ENCODE measurements at regions not wholly inside any gene's neighbourhood (a gene's known extent, or its start where the extent isn't known, plus 50 kb on each side); places are given as distances from the start of the nearest gene placed in this dataset.
A peak's percentile ranks its signal among the peaks of the same experiment; 100 is the strongest.
"Not testable (repeated sequence)": the region's sequence is repeated elsewhere in the genome, so short reads cannot be mapped to it uniquely, and the experiment has no call there.

DNA sequence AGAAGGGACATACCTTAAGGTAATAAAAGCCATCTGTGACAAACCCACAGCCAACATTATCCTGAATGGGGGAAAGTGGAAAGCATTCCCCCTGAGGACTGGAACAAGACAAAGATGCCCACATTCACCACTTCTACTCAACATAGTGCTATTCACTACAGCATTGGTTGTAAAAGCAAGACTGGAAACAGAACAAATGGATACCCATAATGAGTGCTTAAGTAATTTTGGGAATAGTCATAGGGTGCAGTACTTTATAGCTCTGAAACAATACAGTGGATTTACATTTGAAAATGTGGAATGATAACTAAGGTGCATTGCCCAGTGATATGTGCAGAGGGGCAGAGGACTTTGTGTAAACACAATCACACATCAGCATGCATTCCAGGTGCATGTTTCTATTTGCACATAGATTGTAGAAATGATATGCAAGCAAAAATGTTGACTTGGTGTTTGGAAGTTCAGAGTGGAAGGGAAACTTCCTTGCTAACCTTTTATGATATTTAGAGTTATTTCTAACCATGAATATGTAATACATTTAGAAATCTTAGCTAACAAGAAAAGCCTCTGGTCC lies 112.3 kb downstream of the IGLL1 start:
- peak overlapping the region; percentile 76 for H3K27ac ChIP-seq
- TF ChIP-seq CTCF (conservative IDR thresholded peaks at IDR 0.05) = no peak

DNA sequence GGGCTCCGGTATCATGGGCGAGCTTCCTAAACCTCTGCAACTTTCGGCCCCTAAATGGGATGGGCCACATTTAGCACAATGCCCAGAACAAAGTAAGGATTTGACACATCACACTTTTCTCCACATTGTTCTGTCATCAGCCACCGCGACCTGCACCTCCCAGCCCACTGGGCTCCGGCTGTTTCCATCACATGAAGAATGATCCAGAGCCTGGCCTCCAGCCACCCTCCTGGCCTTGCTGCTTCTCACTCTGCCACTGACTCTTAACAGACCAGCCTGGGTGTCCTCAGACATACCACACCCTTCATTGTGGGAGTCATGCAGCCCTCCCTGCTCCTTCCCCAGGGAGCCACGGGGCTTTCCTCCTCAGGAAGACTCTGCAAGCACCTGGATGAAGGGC lies 113.7 kb downstream of the IGLL1 start:
- H3K27ac ChIP-seq = peak overlapping the region; percentile 76
- TF ChIP-seq CTCF (conservative IDR thresholded peaks at IDR 0.05) = no peak

DNA sequence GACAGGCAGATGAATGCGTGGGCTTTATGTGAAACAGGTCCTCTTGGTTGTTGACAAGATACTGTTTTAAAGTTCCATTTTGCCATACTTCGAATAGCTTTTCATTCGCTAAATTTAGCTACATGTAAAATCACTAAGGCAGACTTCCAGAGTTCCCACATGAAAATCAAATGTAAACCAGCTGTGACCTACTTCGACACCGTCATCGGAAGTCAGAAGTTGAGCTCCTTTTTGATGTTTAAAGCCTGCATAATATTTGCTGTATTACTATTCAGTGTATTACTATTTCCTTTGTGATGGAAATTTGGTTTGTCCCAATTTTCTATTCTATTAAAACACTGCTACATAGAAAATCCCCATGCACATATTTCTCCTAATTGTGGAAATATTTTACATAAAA lies 115.3 kb downstream of the IGLL1 start:
- H3K27ac ChIP-seq = not testable (repeated sequence)

GRCh38 chr22:23460517-23461031 lies 119.5 kb downstream of the IGLL1 start:
- not testable (repeated sequence) for H3K27ac ChIP-seq

GRCh38 chr22:23459645-23460516 lies 120.2 kb downstream of the IGLL1 start:
- H3K27ac ChIP-seq = not testable (repeated sequence)

- TF ChIP-seq CTCF (conservative IDR thresholded peaks at IDR 0.05) = no peak
- H3K27ac ChIP-seq = no peak overlapping the region
These were observed 121.2 kb downstream of the IGLL1 start for GRCh38 chr22:23458663-23459541.

DNA sequence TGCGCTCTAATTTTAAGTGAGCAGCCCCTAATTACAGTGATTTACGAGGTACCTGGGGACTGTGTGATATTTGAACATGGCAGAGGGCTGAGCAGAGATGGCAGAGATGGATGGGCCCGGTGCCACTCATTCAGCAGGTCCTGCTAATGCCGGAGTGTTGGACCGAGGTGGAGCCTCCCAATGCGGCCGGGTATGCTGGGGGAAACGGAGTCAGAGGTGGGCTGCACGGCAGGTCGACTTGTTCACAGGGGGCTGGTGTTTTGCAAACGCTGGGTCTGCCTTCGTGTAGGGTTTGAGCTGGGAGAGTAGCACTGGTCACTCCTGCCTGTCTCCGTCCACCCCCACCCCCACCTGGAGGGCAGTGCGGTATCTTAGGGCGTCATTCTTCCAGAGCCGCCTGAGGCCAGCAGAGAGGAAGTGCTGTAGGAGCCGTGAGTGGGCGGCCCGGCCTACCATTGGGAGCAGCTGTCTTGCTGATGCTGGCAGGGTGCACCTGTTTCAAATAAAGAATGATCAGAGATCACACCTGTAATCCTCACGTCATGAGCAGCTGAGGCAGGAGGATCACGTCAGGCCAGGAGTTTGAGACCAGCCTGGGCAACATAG lies 122.6 kb downstream of the IGLL1 start:
- no peak overlapping the region for H3K27ac ChIP-seq
- TF ChIP-seq CTCF (conservative IDR thresholded peaks at IDR 0.05) = no peak

GRCh38 chr22:23456666-23457379 lies 123.3 kb downstream of the IGLL1 start:
- not testable (repeated sequence) for H3K27ac ChIP-seq

DNA sequence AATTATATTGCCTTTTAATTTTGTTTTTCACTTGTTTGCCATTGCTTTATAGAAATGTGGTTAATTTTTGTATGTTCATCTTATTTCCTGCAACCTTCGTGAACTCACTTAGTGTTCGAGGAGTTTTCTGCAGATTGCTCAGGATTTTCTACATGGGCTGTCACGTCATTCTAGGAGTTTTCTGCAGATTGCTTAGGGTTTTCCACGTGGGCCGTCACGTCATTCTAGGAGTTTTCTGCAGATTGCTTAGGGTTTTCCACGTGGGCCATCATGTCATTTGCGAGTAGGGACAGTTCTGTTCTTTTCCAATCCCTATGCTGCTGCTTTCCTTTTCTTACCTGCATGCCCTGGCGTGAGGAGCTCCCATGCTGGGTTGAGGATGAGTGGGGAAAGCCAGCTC lies 125.7 kb downstream of the IGLL1 start:
- not testable (repeated sequence) for H3K27ac ChIP-seq
